ENCODE measurements at regions not wholly inside any gene's neighbourhood (a gene's known extent, or its start where the extent isn't known, plus 50 kb on each side); places are given as distances from the start of the nearest gene placed in this dataset.

GRCh38 chr16:8355675-8356074, 234.6 kb downstream of the TMEM114 start:
- TF ChIP-seq CTCF (IDR thresholded peaks at IDR 0.05) (no peak), POLR2AphosphoS5 (IDR thresholded peaks at IDR 0.05) (no peak), POLR2A (IDR thresholded peaks at IDR 0.05) (no peak)
